ENCODE measurements at regions not wholly inside any gene's neighbourhood (a gene's known extent, or its start where the extent isn't known, plus 50 kb on each side); places are given as distances from the start of the nearest gene placed in this dataset.
A peak's percentile ranks its signal among the peaks of the same experiment; 100 is the strongest.

- peak; percentile 63 to 84 for DNase-seq (ENCODE audit: low read depth in 1 of 2, low spot score in 1 of 2)
- TF ChIP-seq GABPA (IDR thresholded peaks at IDR 0.05; ENCODE audit: low read depth) = no peak
- no peak for TF ChIP-seq SPI1 (IDR thresholded peaks at IDR 0.05; ENCODE audit: borderline replicate concordance, low read depth)
- no peak for TF ChIP-seq REST (IDR thresholded peaks at IDR 0.05; ENCODE audit: insufficient replicate concordance, low read depth)
- no peak; the same call in 1 of the 2 replicates for TF ChIP-seq POLR2AphosphoS5 (IDR thresholded peaks at IDR 0.05; ENCODE audit: low read depth)
- TF ChIP-seq CTCF (IDR thresholded peaks at IDR 0.05; ENCODE audit: insufficient read depth, low read length) = no peak
- H3K27me3 ChIP-seq (ENCODE audit: insufficient read depth, poor library complexity, severe bottlenecking) = no peaks in the 10 kb centered on the region
- H3K4me3 ChIP-seq (replicated peaks; ENCODE audit: insufficient read depth, low read length) = no peak overlapping the region
- peak overlapping the region; percentile 47 for H3K27ac ChIP-seq (replicated peaks)
Measured at GRCh38 chr4:128386761-128387599, 99.4 kb upstream of the PGRMC2 start.

GRCh38 chr4:128385683-128386304, 98.2 kb upstream of the PGRMC2 start:
- Histone ChIP-seq H3K27ac (replicated peaks) (peak overlapping the region; percentile 47), H3K4me3 (replicated peaks; ENCODE audit: insufficient read depth, low read length) (no peak overlapping the region), H3K27me3 (ENCODE audit: insufficient read depth, poor library complexity, severe bottlenecking) (no peaks in the 10 kb centered on the region)
- no peak for DNase-seq (ENCODE audit: low read depth in 1 of 2, low spot score in 1 of 2)
- no peak for TF ChIP-seq SPI1 (IDR thresholded peaks at IDR 0.05; ENCODE audit: borderline replicate concordance, low read depth)
- TF ChIP-seq CTCF (IDR thresholded peaks at IDR 0.05; ENCODE audit: insufficient read depth, low read length) = no peak
- no peak for TF ChIP-seq POLR2AphosphoS5 (IDR thresholded peaks at IDR 0.05; ENCODE audit: low read depth)
- TF ChIP-seq REST (IDR thresholded peaks at IDR 0.05; ENCODE audit: insufficient replicate concordance, low read depth) = no peak
- no peak for TF ChIP-seq GABPA (IDR thresholded peaks at IDR 0.05; ENCODE audit: low read depth)

- Histone ChIP-seq H3K4me3 (replicated peaks; ENCODE audit: insufficient read depth, low read length) (no peak overlapping the region), H3K27ac (replicated peaks) (no peak overlapping the region), H3K27me3 (ENCODE audit: insufficient read depth, poor library complexity, severe bottlenecking) (no peaks in the 10 kb centered on the region)
- no peak for TF ChIP-seq REST (IDR thresholded peaks at IDR 0.05; ENCODE audit: insufficient replicate concordance, low read depth)
- no peak for TF ChIP-seq SPI1 (IDR thresholded peaks at IDR 0.05; ENCODE audit: borderline replicate concordance, low read depth)
- no peak for TF ChIP-seq POLR2AphosphoS5 (IDR thresholded peaks at IDR 0.05; ENCODE audit: low read depth)
- TF ChIP-seq GABPA (IDR thresholded peaks at IDR 0.05; ENCODE audit: low read depth) = no peak
- TF ChIP-seq CTCF (IDR thresholded peaks at IDR 0.05; ENCODE audit: insufficient read depth, low read length) = no peak
- DNase-seq (ENCODE audit: low read depth in 1 of 2, low spot score in 1 of 2) = no peak
Measured at GRCh38 chr4:128384765-128385598, 97.4 kb upstream of the PGRMC2 start.
